ENCODE measurements at regions not wholly inside any gene's neighbourhood (a gene's known extent, or its start where the extent isn't known, plus 50 kb on each side); places are given as distances from the start of the nearest gene placed in this dataset.

- no peak overlapping the region for H3K4me3 ChIP-seq (replicated peaks; ENCODE audit: low read depth, low read length)
- DNase-seq (ENCODE audit: low read depth), result no peak
- no peak for TF ChIP-seq CTCF (IDR thresholded peaks at IDR 0.05; ENCODE audit: low read length, missing control alignments)
Measured at GRCh38 chr6:82573254-82573972, 209.8 kb downstream of the TPBG start.

GRCh38 chr6:82576284-82576683 lies 212.7 kb downstream of the TPBG start:
- no peak for DNase-seq (ENCODE audit: low read depth)
- no peak for TF ChIP-seq CTCF (IDR thresholded peaks at IDR 0.05; ENCODE audit: low read length, missing control alignments)
- H3K4me3 ChIP-seq (replicated peaks; ENCODE audit: low read depth, low read length), result no peak overlapping the region

- no peak for DNase-seq (ENCODE audit: low read depth)
- no peak for TF ChIP-seq CTCF (IDR thresholded peaks at IDR 0.05; ENCODE audit: low read length, missing control alignments)
- no peak overlapping the region for H3K4me3 ChIP-seq (replicated peaks; ENCODE audit: low read depth, low read length)
Measured at GRCh38 chr6:82584194-82584695, 220.6 kb downstream of the TPBG start.

GRCh38 chr6:82584856-82585255 lies 221.2 kb downstream of the TPBG start:
- H3K4me3 ChIP-seq (replicated peaks; ENCODE audit: low read depth, low read length), result no peak overlapping the region
- no peak for TF ChIP-seq CTCF (IDR thresholded peaks at IDR 0.05; ENCODE audit: low read length, missing control alignments)
- DNase-seq (ENCODE audit: low read depth), result no peak

- DNase-seq (ENCODE audit: low read depth), result no peak
- no peak for TF ChIP-seq CTCF (IDR thresholded peaks at IDR 0.05; ENCODE audit: low read length, missing control alignments)
- no peak overlapping the region for H3K4me3 ChIP-seq (replicated peaks; ENCODE audit: low read depth, low read length)
Measured at GRCh38 chr6:82588020-82588419, 224.4 kb downstream of the TPBG start.

- DNase-seq (ENCODE audit: low read depth), result no peak
- no peak overlapping the region for H3K4me3 ChIP-seq (replicated peaks; ENCODE audit: low read depth, low read length)
- no peak for TF ChIP-seq CTCF (IDR thresholded peaks at IDR 0.05; ENCODE audit: low read length, missing control alignments)
Measured at GRCh38 chr6:82588859-82589412, 225.3 kb downstream of the TPBG start.
